ENCODE measurements at regions not wholly inside any gene's neighbourhood (a gene's known extent, or its start where the extent isn't known, plus 50 kb on each side); places are given as distances from the start of the nearest gene placed in this dataset.

- H3K9ac ChIP-seq = no peak overlapping the region
- no peak for DNase-seq
- no peaks in the 10 kb centered on the region for H4K20me1 ChIP-seq (ENCODE audit: insufficient read depth)
- H3K27me3 ChIP-seq (ENCODE audit: insufficient read depth) = peaks cover 69% of the 10 kb centered on the region
- no peak overlapping the region for H3K4me3 ChIP-seq (ENCODE audit: low read depth in 2 of 2, low read length in 1 of 2)
- no peak overlapping the region for H3K4me2 ChIP-seq
- no peak overlapping the region for H3K27ac ChIP-seq (ENCODE audit: low read depth in 2 of 2, low read length in 1 of 2)
- H2AFZ ChIP-seq (ENCODE audit: low read depth) = no peak overlapping the region
- no peaks in the 10 kb centered on the region for H3F3A ChIP-seq (replicated peaks; ENCODE audit: insufficient read depth)
- no peaks in the 10 kb centered on the region for H3K9me3 ChIP-seq
- TF ChIP-seq POLR2AphosphoS5 (IDR thresholded peaks at IDR 0.05; ENCODE audit: low read depth, low read length) (no peak), GATA2 (CRISPR knock-in tag; IDR thresholded peaks at IDR 0.05) (no peak)
- POLR2A ChIA-PET = no interaction called here
- H3K36me3 ChIP-seq (replicated peaks in 1 of 2; ENCODE audit: control insufficient read depth in 1 of 2, insufficient read depth in 2 of 2, low read length in 1 of 2) = no peaks in the 10 kb centered on the region
- CTCF ChIA-PET = interaction anchor here (0.6 to 8.2 kb wide), 6 partner anchors 106 to 265 kb away, joined by 3 to 149 read pairs (median 16); no protein-coding TSS in a partner anchor
- no peaks in the 10 kb centered on the region for H3K9me2 ChIP-seq
- 61% methylated on average over 3 of the region's 3 CpGs for WGBS (ENCODE audit: low lambda C conversion rate)
- no peaks in the 10 kb centered on the region; a peak in 1 of 4 replicates for H3K4me1 ChIP-seq (ENCODE audit: control insufficient read depth in 1 of 2, insufficient read depth in 2 of 2, low read depth in 1 of 2, low read length in 1 of 2)
- H3K79me2 ChIP-seq (ENCODE audit: insufficient read depth) = no peaks in the 10 kb centered on the region
These were observed 71.5 kb upstream of the FBRSL1 start for GRCh38 chr12:132418393-132418925.

GRCh38 chr12:132417741-132418140 is 72.2 kb upstream of the FBRSL1 start:
- ChIA-PET CTCF (interaction anchor here (1.0 to 8.2 kb wide), 6 partner anchors 107 to 265 kb away, joined by 3 to 149 read pairs (median 49); partner anchors contain the start of gene P2RX2), POLR2A (no interaction called here)
- Histone ChIP-seq H3K4me3 (ENCODE audit: low read depth in 2 of 2, low read length in 1 of 2) (no peak overlapping the region), H3K9ac (no peak overlapping the region), H3K4me1 (ENCODE audit: control insufficient read depth in 1 of 2, insufficient read depth in 2 of 2, low read depth in 1 of 2, low read length in 1 of 2) (no peaks in the 10 kb centered on the region; a peak in 1 of 4 replicates), H3F3A (replicated peaks; ENCODE audit: insufficient read depth) (no peaks in the 10 kb centered on the region), H2AFZ (ENCODE audit: low read depth) (no peak overlapping the region), H3K9me3 (no peaks in the 10 kb centered on the region), H3K36me3 (replicated peaks in 1 of 2; ENCODE audit: control insufficient read depth in 1 of 2, insufficient read depth in 2 of 2, low read length in 1 of 2) (no peaks in the 10 kb centered on the region), H4K20me1 (ENCODE audit: insufficient read depth) (no peaks in the 10 kb centered on the region), H3K27me3 (ENCODE audit: insufficient read depth) (peaks cover 62% of the 10 kb centered on the region), H3K4me2 (no peak overlapping the region), H3K9me2 (no peaks in the 10 kb centered on the region), H3K79me2 (ENCODE audit: insufficient read depth) (no peaks in the 10 kb centered on the region), H3K27ac (ENCODE audit: low read depth in 2 of 2, low read length in 1 of 2) (no peak overlapping the region)
- DNase-seq = no peak
- 54% methylated on average over 14 of the region's 15 CpGs for WGBS (ENCODE audit: low lambda C conversion rate)
- TF ChIP-seq JUND (IDR thresholded peaks at IDR 0.05) (no peak), CHD2 (IDR thresholded peaks at IDR 0.05; ENCODE audit: low read length, partially characterized antibody) (no peak), EZH2phosphoT487 (IDR thresholded peaks at IDR 0.05; ENCODE audit: borderline replicate concordance, low read depth) (no peak), TAF1 (IDR thresholded peaks at IDR 0.05; ENCODE audit: borderline replicate concordance, low read depth, low read length) (no peak), MXI1 (IDR thresholded peaks at IDR 0.05; ENCODE audit: low read depth, low read length) (no peak), YY1 (IDR thresholded peaks at IDR 0.05; ENCODE audit: low read depth) (no peak), USF1 (IDR thresholded peaks at IDR 0.05; ENCODE audit: borderline replicate concordance, low read depth) (no peak), GABPA (IDR thresholded peaks at IDR 0.05; ENCODE audit: low read depth) (no peak), FOXM1 (IDR thresholded peaks at IDR 0.05; ENCODE audit: low read depth) (no peak)

- H3K27me3 ChIP-seq (ENCODE audit: insufficient read depth) = peaks cover 54% of the 10 kb centered on the region
- WGBS (ENCODE audit: low lambda C conversion rate) = no CpG with 5 or more reads among the region's 14 CpGs
- ChIA-PET CTCF (interaction anchor here (1.1 to 8.2 kb wide), 11 partner anchors 9 to 272 kb away, joined by 4 to 149 read pairs (median 27); partner anchors contain the start of genes LRCOL1 and P2RX2), POLR2A (no interaction called here)
- H3F3A ChIP-seq (replicated peaks; ENCODE audit: insufficient read depth) = no peaks in the 10 kb centered on the region
- H3K9ac ChIP-seq = no peak overlapping the region
- no peaks in the 10 kb centered on the region; a peak in 1 of 4 replicates for H3K4me1 ChIP-seq (ENCODE audit: control insufficient read depth in 1 of 2, insufficient read depth in 2 of 2, low read depth in 1 of 2, low read length in 1 of 2)
- no peak overlapping the region for H3K27ac ChIP-seq (ENCODE audit: low read depth in 2 of 2, low read length in 1 of 2)
- TF ChIP-seq JUND (IDR thresholded peaks at IDR 0.05) (no peak), CTCF (IDR thresholded peaks at IDR 0.05) (no peak), MAX (IDR thresholded peaks at IDR 0.05; ENCODE audit: low read depth) (no peak), TCF12 (IDR thresholded peaks at IDR 0.05) (no peak), ELF1 (IDR thresholded peaks at IDR 0.05) (no peak), RCOR1 (IDR thresholded peaks at IDR 0.05; ENCODE audit: low read length) (no peak), USF2 (IDR thresholded peaks at IDR 0.05; ENCODE audit: borderline replicate concordance, low read depth, low read length) (no peak), POLR2AphosphoS5 (IDR thresholded peaks at IDR 0.05; ENCODE audit: low read depth, low read length) (no peak), GATA2 (CRISPR knock-in tag; IDR thresholded peaks at IDR 0.05) (no peak), FOXJ3 (CRISPR knock-in tag; IDR thresholded peaks at IDR 0.05) (no peak), CHD2 (IDR thresholded peaks at IDR 0.05; ENCODE audit: low read length, partially characterized antibody) (no peak), RAD21 (IDR thresholded peaks at IDR 0.05; ENCODE audit: low read length) (no peak), YY1 (IDR thresholded peaks at IDR 0.05; ENCODE audit: low read depth) (no peak), SIN3A (IDR thresholded peaks at IDR 0.05; ENCODE audit: borderline replicate concordance, low read depth, low read length) (no peak)
- H3K79me2 ChIP-seq (ENCODE audit: insufficient read depth) = no peaks in the 10 kb centered on the region
- H4K20me1 ChIP-seq (ENCODE audit: insufficient read depth) = no peaks in the 10 kb centered on the region
- DNase-seq = no peak
- H3K9me2 ChIP-seq = no peaks in the 10 kb centered on the region
- H3K4me2 ChIP-seq = no peak overlapping the region
- no peak overlapping the region for H3K4me3 ChIP-seq (ENCODE audit: low read depth in 2 of 2, low read length in 1 of 2)
- H2AFZ ChIP-seq (ENCODE audit: low read depth) = no peak overlapping the region
- H3K36me3 ChIP-seq (replicated peaks in 1 of 2; ENCODE audit: control insufficient read depth in 1 of 2, insufficient read depth in 2 of 2, low read length in 1 of 2) = no peaks in the 10 kb centered on the region
- no peaks in the 10 kb centered on the region for H3K9me3 ChIP-seq
These were observed 73.1 kb upstream of the FBRSL1 start for GRCh38 chr12:132416827-132417226.
